Inflammatory macrophage treated with lipopolysaccharide for 1 hour (primary cell): ENCODE measurements at regions not wholly inside any gene's neighbourhood (a gene's known extent, or its start where the extent isn't known, plus 50 kb on each side); places are given as distances from the start of the nearest gene placed in this dataset.

ENCODE experiments used
- DNase-seq, 2 donors: peaks; one replicate each; pipeline ENCODE4 v3.0.0-alpha.2; 2020 to 2022

DNA sequence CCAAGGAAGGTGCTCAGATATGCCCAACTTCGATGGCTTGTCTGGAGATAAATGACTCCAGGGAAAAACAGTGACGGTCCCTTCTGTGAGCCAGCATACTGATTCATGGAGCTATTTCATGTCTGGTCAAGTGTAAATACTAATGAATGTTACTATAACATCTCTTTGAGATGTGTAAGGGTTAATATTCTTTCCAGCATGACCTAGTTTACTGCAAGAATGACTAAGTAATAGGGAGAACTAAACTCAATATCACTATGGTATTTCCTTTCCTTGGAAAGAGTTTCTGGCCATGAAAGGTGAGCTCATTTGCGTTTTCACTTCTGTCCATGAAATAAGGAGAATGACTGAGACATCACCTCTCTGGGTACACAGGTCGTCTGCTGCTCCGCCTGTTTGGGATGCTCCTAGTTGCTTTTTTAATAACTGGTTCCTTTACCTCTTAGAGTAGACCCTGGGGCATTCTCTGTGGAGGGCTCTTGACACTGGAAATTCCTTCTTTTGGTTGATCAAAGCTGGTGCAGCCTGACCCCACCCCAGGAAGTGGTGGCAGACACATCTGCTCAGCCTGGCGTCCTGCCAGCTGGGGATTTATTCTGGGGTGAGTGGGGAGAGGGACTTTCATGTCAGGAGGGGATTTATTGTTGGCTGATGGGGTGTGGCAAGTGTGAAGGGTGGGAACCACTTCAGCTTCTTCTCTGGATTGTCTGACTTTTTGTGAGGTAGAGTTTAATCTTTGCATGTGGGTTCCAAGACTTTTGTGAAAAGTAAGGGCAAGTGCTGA, 250.0 kb upstream of the MPDZ start:
- DNase-seq: no peak

DNA sequence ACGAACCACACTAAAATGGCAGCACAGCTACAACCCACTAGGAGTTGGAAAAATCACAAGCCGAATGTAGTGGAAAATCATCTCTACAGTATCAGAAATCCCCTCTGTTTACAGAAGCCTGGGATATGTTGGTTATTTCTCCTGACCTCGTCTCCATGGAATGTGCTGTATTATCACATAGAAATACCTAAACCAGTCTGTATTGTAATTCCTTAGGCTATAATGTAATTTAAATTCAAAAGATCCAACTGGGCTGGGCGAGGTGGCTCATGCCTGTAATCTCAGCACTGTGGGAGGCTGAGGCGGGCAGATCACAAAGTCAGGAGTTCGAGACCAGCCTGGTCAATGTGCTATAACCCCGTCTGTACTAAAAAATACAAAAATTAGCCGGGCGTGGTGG, 244.8 kb upstream of the MPDZ start:
- no peak for DNase-seq

DNA sequence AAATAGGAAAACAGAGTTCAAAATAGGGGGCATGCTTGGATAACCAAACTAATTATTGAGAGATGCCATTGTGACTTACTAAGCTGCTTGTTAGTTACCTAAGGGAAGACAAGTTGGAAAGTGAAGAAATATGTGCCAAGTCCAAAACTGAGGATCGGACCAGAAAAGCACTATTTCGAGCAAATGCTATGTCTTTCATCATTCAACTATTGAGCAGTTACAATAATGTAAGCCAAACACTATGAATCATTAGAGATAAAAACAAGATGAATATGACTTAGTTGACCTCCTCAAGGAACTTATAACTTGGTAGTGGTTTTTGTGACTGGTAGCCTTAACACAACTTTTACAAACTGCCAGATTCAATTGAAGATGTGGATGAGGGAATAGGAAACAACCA, 240.6 kb upstream of the MPDZ start:
- no peak for DNase-seq

DNA sequence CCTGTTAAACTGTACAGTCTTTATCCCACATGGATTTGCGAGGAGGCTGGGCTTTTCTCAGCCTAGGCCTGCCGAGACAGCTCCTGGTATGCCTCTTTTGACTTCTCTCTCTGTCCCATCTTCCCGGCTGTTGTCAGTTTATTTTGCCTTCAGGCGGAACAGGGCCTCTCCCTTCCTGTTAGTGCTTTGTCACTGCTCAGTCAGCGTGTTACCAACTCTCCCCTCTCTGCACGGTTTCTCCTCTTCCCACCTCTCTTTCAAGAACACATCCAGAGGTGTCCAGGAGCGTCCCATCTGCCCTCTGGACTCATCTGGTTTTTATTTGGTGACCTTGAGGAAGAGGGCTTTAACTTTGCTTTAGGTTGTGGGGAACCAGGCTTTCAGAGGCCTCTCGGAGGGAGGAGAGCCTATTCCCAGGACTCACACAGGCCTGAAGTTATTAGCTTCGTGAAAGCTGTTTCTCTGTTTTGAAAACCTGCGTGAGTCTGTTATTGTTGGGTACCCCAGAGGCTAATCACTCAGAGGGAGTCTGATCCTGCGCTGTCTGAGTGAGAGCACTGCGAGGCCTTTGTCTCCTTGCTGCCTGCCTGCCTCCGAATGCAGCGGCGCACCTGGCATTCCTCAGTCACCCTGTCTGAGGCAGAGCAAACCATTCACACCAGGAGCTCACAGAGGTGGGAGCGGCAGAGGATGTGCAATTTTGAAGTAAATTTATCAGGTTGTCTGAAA, 234.4 kb upstream of the MPDZ start:
- DNase-seq: no peak

- DNase-seq: no peak
Measured at GRCh38 chr9:13513286-13513685, 233.8 kb upstream of the MPDZ start.

- DNase-seq: no peak
Measured at GRCh38 chr9:13508681-13509080, 229.2 kb upstream of the MPDZ start.

- no peak for DNase-seq
Measured at GRCh38 chr9:13508086-13508485, 228.6 kb upstream of the MPDZ start.

- DNase-seq: no peak
Measured at GRCh38 chr9:13505797-13506196, 226.3 kb upstream of the MPDZ start.

DNA sequence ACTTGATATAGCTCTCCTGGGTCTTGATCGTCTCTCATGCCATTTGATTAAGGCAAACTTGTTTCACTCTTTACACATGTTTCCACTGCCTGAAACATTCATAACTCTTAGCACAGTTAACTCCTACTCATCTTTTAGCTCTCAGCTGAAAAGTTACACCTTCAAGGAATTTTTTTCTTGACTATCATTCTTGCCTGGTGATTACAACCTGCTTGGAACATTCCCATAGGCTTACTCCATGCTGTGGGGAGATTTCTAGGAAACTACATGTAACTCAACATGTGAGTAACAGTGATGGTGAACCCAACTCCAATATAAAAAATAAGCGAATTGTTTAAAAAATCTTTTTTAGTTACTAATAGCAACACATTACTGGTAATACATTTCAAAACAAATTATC, 224.1 kb upstream of the MPDZ start:
- DNase-seq: no peak

DNA sequence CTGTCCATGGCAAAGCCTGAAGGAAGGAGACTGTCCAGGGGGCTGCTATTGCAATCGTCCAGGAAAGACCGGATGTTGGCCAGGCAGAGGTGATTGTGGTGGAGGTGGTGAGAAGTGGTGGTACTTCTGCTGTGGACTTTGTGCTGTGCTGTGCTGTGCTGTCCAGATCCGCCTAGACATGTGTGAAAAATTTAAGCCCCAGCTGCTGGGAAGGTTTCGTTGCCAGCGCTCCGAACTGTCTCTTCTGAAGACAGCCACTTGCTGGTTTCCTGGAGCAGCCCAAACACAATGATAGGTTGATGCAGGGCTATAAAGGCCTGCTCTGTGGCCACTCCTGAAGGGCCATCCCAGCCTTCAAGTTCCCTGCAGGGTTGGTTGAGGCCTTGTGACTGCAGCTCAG, 223.0 kb upstream of the MPDZ start:
- DNase-seq: no peak

- DNase-seq: no peak
Measured at GRCh38 chr9:13501018-13501417, 221.5 kb upstream of the MPDZ start.

GRCh38 chr9:13500034-13500433, 220.5 kb upstream of the MPDZ start:
- DNase-seq: no peak

- DNase-seq: no peak
Measured at GRCh38 chr9:13493697-13494096, 214.2 kb upstream of the MPDZ start.

GRCh38 chr9:13491493-13492424, 212.3 kb upstream of the MPDZ start:
- DNase-seq: no peak

DNA sequence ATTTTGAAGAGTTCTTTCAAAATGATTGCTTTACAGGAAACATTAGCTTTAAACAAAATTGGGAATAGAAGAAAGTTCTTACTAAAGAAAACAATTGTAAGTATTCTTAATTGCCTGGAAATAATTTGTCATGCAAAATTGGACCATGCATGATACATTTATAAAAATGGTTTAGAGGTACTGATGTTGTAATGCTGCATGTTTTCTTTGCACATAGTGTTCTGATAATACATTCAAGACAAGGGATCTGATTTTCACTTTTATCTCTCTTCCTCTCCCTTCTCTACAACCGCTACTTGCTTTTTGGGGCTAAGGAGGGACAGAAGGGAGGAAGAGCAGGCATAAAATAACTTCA, 211.6 kb upstream of the MPDZ start:
- no peak for DNase-seq

DNA sequence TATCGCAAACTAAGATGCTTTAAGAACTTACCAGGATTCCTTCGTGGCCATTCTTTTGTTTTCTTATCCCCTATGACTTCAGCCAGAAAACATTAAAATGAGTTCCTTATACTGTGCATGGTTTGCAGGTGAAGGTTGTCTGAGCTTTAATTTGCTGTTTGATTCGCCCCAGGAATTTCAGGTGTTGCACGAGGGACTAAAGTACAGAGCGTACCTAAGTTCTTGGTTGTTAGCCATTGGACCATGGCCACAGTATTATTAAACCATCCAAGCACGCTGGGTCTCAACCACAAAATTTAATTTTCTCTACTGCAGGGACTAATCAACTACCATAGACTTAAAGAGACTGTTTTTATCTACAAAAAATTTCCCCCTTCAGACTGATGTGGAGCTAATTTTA, 208.4 kb upstream of the MPDZ start:
- DNase-seq: no peak

GRCh38 chr9:13487498-13487897, 208.0 kb upstream of the MPDZ start:
- DNase-seq: no peak

DNA sequence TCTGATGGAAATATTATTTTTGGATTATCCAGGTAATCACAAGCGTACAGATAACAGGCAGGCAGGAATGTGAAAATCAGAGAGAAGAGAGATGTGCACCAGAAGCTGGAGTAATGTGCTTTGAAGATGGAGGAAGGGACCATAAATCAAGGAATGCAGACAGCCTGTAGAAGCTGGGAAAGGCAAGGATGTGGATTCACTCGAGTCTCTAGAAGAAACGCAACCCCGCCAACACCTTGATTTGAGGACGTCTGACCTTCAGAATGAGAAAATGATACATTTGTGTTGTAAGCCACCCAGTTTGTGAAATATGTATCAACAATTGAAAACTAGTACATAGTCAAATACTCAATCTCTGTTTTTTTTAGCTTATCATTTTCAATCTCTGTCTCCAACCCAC, 207.6 kb upstream of the MPDZ start:
- DNase-seq: no peak

- no peak for DNase-seq
Measured at GRCh38 chr9:13485068-13485596, 205.6 kb upstream of the MPDZ start.

- no peak for DNase-seq
Measured at GRCh38 chr9:13484186-13484585, 204.7 kb upstream of the MPDZ start.

- DNase-seq: no peak
Measured at GRCh38 chr9:13481274-13481673, 201.8 kb upstream of the MPDZ start.

DNA sequence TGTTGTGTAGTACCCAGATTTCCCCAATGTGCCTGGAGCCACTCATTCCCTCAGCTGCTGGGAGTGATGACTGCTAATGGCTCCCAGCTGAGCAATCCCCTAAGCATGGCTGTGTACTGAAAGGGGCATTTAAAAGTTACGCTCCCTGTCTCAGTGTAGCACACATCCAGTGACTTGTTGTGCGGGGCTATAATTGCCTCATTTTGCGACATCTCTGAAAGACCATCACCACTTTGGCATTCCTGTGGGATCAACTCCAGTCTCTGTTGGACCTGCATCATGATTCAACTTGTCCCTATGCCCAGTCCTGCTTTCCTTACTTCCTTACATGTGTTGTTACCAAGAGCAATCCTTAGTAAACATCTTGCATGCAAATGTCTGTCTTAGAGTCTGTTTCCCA, 201.2 kb upstream of the MPDZ start:
- no peak for DNase-seq

DNA sequence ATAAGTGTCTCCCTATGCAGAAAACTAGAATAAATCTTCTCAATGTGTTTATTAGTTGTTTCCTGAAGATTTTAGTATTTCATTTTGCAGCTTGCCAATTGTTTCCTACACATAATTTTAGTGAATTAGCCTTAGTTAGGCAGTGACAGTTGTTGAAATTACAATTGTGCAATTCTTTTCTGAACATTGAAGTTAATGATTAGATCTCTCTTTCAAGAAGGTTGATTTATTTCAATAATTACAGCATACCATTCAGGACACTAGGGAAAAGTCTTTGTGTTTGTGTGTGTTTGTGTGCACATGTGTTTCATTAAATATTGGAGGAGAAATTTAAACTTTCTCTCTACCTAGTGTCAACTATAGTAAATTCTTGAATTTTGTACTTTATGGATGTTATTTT, 199.6 kb upstream of the MPDZ start:
- no peak for DNase-seq
